ENCODE measurements at regions not wholly inside any gene's neighbourhood (a gene's known extent, or its start where the extent isn't known, plus 50 kb on each side); places are given as distances from the start of the nearest gene placed in this dataset.

DNA sequence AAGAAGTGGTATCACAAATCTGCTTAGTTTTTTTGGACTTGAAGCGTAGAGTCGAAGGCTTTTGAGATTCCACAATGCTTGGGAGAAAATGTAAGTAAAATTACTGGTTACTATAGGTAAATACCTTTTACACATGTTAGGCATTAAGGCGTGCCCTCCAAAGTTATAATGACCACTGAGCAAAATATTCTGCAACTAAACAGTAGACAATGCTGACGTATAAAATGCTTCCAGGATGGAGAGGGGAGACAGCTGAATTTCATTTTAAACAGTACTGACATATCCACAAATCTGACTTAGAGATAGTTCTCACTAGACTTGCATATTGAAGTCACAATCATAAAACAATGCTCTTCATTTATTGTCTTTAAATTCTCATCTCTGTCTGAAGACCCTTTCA lies 144.5 kb upstream of the DCN start:
- H3K27me3 Mint-ChIP-seq: peaks cover 4% of the 10 kb centered on the region
- no peak for ATAC-seq
- H3K27ac Mint-ChIP-seq: no peak overlapping the region

GRCh38 chr12:91326058-91327027 lies 143.7 kb upstream of the DCN start:
- Mint-ChIP-seq H3K4me3 (no peak overlapping the region), H3K27me3 (peaks cover 4% of the 10 kb centered on the region), H3K36me3 (ENCODE audit: low read depth) (no peaks in the 10 kb centered on the region), H3K27ac (no peak overlapping the region), H3K9me3 (no peaks in the 10 kb centered on the region), H3K4me1 (no peaks in the 10 kb centered on the region)
- ATAC-seq: no peak
- peak; percentile 34 for DNase-seq

More for the DNA sequence above, 144.5 kb upstream of the DCN start:
- no peaks in the 10 kb centered on the region for H3K4me1 Mint-ChIP-seq
- no peaks in the 10 kb centered on the region for H3K36me3 Mint-ChIP-seq (ENCODE audit: low read depth)
- no peak for DNase-seq
- no peaks in the 10 kb centered on the region for H3K9me3 Mint-ChIP-seq
- no peak overlapping the region for H3K4me3 Mint-ChIP-seq

GRCh38 chr12:91320999-91321398 lies 138.4 kb upstream of the DCN start:
- ATAC-seq: no peak

DNA sequence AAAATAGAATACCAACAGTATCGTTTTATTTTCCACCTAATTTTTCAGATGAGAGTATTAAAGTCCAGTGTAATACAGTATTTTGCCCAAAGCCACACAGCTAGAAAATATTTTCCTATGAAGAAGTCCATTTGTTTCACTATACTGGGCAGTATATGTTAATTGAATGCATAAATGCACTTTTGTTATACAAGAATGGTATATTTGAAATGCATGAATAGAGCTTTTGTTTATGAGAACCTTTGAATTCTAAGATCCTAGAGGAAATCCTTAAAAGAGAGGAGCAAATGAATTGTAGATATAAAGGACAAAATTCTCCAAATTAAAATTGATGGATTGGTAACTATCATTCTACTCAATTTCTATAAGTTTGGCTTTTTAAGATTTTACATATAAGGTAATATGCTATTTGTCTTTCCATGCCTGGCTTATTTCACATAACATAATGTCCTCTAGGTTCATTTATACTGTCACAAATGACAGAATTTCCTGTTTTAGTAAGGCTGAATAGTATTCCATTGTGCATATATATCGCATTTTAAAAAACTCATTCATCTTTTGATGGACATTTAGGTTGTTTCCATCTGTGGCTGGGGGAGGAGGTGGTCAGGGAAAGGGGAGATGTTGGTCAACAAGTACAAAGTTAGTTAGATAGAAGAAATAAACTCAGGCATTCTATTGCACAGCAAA lies 136.6 kb upstream of the DCN start:
- Mint-ChIP-seq H3K27me3 (peaks cover 3% of the 10 kb centered on the region), H3K36me3 (ENCODE audit: low read depth) (no peaks in the 10 kb centered on the region), H3K9me3 (peaks cover 10% of the 10 kb centered on the region), H3K4me1 (no peaks in the 10 kb centered on the region), H3K4me3 (no peak overlapping the region), H3K27ac (no peak overlapping the region)
- DNase-seq (no peak), ATAC-seq (no peak)

More at GRCh38 chr12:91320999-91321398, 138.4 kb upstream of the DCN start:
- H3K4me1 Mint-ChIP-seq: no peaks in the 10 kb centered on the region
- no peak overlapping the region for H3K27ac Mint-ChIP-seq
- no peak for DNase-seq
- H3K4me3 Mint-ChIP-seq: no peak overlapping the region
- peaks cover 6% of the 10 kb centered on the region for H3K9me3 Mint-ChIP-seq
- no peaks in the 10 kb centered on the region for H3K36me3 Mint-ChIP-seq (ENCODE audit: low read depth)
- H3K27me3 Mint-ChIP-seq: no peaks in the 10 kb centered on the region

- no peaks in the 10 kb centered on the region for H3K36me3 Mint-ChIP-seq (ENCODE audit: low read depth)
- no peaks in the 10 kb centered on the region for H3K4me1 Mint-ChIP-seq
- H3K9me3 Mint-ChIP-seq: peaks cover 10% of the 10 kb centered on the region
- no peak for DNase-seq
- H3K4me3 Mint-ChIP-seq: no peak overlapping the region
- no peak overlapping the region for H3K27ac Mint-ChIP-seq
- ATAC-seq: no peak
- H3K27me3 Mint-ChIP-seq: peaks cover 5% of the 10 kb centered on the region
Measured at GRCh38 chr12:91317306-91317705, 134.7 kb upstream of the DCN start.

DNA sequence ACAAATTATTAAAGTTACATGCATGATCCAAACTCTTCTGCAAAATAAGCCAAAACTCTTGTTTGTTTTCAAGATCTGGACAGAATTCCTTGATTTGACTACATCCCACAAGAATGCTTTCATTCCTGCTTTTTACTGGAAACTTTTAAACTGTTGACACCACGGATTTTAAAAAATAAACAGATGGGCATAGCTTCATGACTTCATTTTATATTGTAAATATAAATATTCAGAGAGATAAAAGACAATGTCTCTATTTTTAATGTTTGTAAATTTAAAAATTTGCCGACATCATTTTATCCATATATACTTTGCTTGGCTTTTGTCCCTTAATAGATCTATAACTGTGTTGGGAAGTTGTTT lies 134.3 kb upstream of the DCN start:
- no peak overlapping the region for H3K27ac Mint-ChIP-seq
- H3K9me3 Mint-ChIP-seq: peaks cover 10% of the 10 kb centered on the region
- no peaks in the 10 kb centered on the region for H3K36me3 Mint-ChIP-seq (ENCODE audit: low read depth)
- ATAC-seq (no peak), DNase-seq (no peak)
- H3K27me3 Mint-ChIP-seq: peaks cover 5% of the 10 kb centered on the region
- no peaks in the 10 kb centered on the region for H3K4me1 Mint-ChIP-seq
- no peak overlapping the region for H3K4me3 Mint-ChIP-seq

DNA sequence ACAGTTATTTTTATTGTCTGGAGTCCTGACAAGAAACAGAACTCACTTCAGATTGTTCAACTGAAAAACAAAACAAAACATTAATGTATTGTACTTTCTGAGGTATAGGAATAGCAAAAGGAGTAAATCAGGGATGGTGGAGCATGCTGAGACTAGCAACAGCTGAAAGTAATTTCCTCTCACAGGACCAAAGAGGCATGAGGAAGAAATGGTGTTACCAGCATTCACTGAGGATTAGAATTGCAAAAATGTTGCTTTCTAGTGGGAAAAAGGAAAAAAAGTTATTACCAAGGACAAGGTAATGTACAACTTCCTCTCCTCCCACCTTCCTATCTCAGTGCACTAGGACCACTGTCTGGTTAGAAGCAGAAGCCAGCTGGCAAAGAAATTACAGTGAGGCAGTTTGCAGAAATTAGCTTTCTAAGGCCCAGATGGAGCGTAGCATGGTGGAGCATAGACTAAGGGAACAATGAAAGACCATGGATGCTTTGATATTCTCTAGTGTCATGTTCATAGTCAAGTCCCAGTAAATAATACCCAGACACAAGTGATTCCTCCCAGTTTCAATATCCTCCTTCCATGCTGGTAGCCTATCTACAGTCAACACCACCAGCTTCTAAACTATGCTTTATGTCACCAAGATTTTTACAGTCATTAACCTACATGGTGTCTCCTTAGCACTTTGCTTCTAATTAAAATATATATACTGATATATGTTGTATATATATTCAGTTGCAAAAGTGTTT lies 133.7 kb upstream of the DCN start:
- DNase-seq (no peak), ATAC-seq (no peak)
- H3K36me3 Mint-ChIP-seq (ENCODE audit: low read depth): no peaks in the 10 kb centered on the region
- peaks cover 10% of the 10 kb centered on the region for H3K9me3 Mint-ChIP-seq
- H3K27me3 Mint-ChIP-seq: peaks cover 5% of the 10 kb centered on the region
- H3K4me3 Mint-ChIP-seq: no peak overlapping the region
- no peaks in the 10 kb centered on the region for H3K4me1 Mint-ChIP-seq
- no peak overlapping the region for H3K27ac Mint-ChIP-seq

DNA sequence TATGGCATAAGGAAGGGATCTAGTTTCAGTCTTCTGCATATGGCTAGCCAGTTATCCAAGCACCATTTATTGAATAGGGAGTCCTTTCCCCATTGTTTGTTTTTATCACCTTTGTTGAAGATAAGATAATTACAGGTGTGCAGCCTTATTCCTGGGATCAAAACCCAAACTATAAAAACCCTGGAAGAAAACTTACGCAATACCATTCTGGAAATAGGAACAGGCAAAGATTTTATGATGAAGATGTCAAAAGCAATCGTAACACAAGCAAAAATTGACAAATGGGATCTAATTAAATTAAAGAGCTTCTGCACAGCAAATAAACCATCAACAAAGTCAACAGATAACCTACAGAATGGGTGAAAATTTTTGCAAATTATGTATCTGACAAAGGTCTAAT lies 128.5 kb upstream of the DCN start:
- H3K27ac Mint-ChIP-seq: no peak overlapping the region
- DNase-seq: no peak
- no peaks in the 10 kb centered on the region for H3K36me3 Mint-ChIP-seq (ENCODE audit: low read depth)
- H3K4me1 Mint-ChIP-seq: no peaks in the 10 kb centered on the region
- H3K4me3 Mint-ChIP-seq: no peak overlapping the region
- no peak for ATAC-seq
- peaks cover 3% of the 10 kb centered on the region for H3K9me3 Mint-ChIP-seq
- peaks cover 5% of the 10 kb centered on the region for H3K27me3 Mint-ChIP-seq

DNA sequence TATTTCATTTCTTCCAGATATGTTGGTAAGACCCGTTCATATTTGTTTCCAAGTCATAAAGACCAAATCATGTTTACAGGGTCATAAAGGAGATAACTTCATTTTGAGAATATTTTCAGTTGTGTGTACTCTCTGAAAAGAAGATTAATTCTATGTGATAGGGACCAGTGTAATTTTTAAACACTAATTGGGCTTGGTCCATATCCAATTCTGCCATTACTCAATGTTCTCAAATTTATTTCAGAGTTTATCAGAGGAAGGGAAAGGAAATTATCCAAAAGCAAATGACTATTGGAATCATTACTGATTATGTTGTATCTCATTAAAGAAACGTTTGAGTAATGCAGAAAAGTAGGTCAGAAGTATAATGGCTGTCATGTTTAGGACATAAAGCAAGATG lies 126.8 kb upstream of the DCN start:
- Mint-ChIP-seq H3K4me3 (no peak overlapping the region), H3K27ac (no peak overlapping the region), H3K27me3 (peaks cover 3% of the 10 kb centered on the region), H3K9me3 (no peaks in the 10 kb centered on the region), H3K36me3 (ENCODE audit: low read depth) (no peaks in the 10 kb centered on the region), H3K4me1 (no peaks in the 10 kb centered on the region)
- DNase-seq (no peak), ATAC-seq (no peak)

DNA sequence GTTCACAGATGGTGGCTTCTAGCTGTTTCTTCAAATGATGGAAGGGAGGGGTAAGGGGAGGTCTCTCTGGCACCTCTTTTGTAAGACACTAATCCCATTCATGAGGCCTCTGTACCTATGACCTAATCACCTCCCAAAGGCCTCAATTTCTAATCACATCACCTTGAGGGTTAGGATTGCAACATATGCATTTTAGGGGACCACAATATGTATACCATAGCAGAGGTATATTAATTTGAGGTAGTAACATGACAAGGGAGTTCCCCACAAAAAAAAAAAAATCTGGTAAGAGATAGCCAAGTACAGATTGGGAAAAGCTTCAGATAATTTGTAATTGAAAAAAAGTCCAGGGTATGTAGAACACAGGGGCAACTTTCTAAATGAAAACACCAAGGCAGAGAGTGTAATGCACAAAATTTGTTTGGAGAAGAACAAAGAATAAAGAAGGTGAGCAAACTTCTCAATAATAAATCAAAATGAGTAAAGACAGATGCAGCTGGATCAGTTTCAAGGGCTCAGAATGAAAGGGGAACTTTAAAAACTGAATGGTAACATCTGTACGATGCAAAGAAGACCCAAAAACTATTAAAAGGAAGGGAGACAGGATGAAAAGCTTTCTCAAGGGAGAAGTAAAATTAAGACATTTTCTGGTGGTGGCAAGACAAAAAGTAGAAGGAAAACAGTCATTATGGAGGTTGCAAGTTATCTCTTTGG lies 125.5 kb upstream of the DCN start:
- DNase-seq: no peak
- H3K4me3 Mint-ChIP-seq: no peak overlapping the region
- H3K27ac Mint-ChIP-seq: no peak overlapping the region

GRCh38 chr12:91290354-91290753 lies 107.7 kb upstream of the DCN start:
- no peaks in the 10 kb centered on the region for H3K9me3 Mint-ChIP-seq
- no peak for ATAC-seq
- no peaks in the 10 kb centered on the region for H3K4me1 Mint-ChIP-seq

More for the DNA sequence above, 125.5 kb upstream of the DCN start:
- peaks cover 2% of the 10 kb centered on the region for H3K27me3 Mint-ChIP-seq
- no peak for ATAC-seq
- H3K4me1 Mint-ChIP-seq: no peaks in the 10 kb centered on the region
- H3K9me3 Mint-ChIP-seq: no peaks in the 10 kb centered on the region
- no peaks in the 10 kb centered on the region for H3K36me3 Mint-ChIP-seq (ENCODE audit: low read depth)

GRCh38 chr12:91289906-91290305 lies 107.3 kb upstream of the DCN start:
- H3K4me1 Mint-ChIP-seq: no peaks in the 10 kb centered on the region
- H3K27ac Mint-ChIP-seq: no peak overlapping the region
- no peak overlapping the region for H3K4me3 Mint-ChIP-seq
- no peaks in the 10 kb centered on the region for H3K9me3 Mint-ChIP-seq
- ATAC-seq (no peak), DNase-seq (no peak)
- no peaks in the 10 kb centered on the region for H3K27me3 Mint-ChIP-seq
- no peaks in the 10 kb centered on the region for H3K36me3 Mint-ChIP-seq (ENCODE audit: low read depth)

More at GRCh38 chr12:91290354-91290753, 107.7 kb upstream of the DCN start:
- Mint-ChIP-seq H3K27ac (no peak overlapping the region), H3K4me3 (no peak overlapping the region), H3K27me3 (no peaks in the 10 kb centered on the region), H3K36me3 (ENCODE audit: low read depth) (no peaks in the 10 kb centered on the region)
- DNase-seq: no peak

GRCh38 chr12:91289072-91289471 lies 106.5 kb upstream of the DCN start:
- Mint-ChIP-seq H3K4me1 (no peaks in the 10 kb centered on the region), H3K9me3 (no peaks in the 10 kb centered on the region), H3K36me3 (ENCODE audit: low read depth) (no peaks in the 10 kb centered on the region), H3K4me3 (no peak overlapping the region), H3K27me3 (peaks cover 2% of the 10 kb centered on the region), H3K27ac (no peak overlapping the region)
- ATAC-seq (no peak), DNase-seq (no peak)

DNA sequence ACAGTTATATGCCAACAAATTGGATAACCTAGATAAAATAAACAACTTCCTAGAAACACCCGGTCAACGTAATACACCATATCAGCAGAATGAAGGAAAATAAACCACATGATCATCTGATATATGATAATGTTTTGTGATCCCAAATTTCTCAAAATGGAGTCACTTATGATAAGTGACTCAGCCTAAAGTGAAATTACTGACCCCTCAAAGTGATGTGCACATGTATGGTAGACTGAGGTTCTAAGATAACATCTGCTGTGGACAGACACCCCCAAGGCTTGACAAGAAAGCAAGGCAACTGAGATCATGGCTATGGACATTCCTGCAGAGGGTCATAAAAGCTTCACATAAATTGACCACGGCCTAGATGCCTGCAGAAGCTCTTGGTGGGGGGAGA lies 105.1 kb upstream of the DCN start:
- Mint-ChIP-seq H3K27me3 (peaks cover 2% of the 10 kb centered on the region), H3K9me3 (no peaks in the 10 kb centered on the region), H3K27ac (no peak overlapping the region)

More for the DNA sequence above, 105.1 kb upstream of the DCN start:
- no peaks in the 10 kb centered on the region for H3K4me1 Mint-ChIP-seq
- H3K36me3 Mint-ChIP-seq (ENCODE audit: low read depth): no peaks in the 10 kb centered on the region
- H3K4me3 Mint-ChIP-seq: no peak overlapping the region
- DNase-seq (no peak), ATAC-seq (no peak)
